GM12872 (cell line): ENCODE measurements at regions not wholly inside any gene's neighbourhood (a gene's known extent, or its start where the extent isn't known, plus 50 kb on each side); places are given as distances from the start of the nearest gene placed in this dataset.

Source experiments
- TF ChIP-seq, protein P1 (sequence below): IDR thresholded peaks from 3 replicates; pipeline ENCODE4 v1.5.1; 2011; ENCODE audit warnings: low read depth, mild to moderate bottlenecking, low read length, moderate library complexity; ENCODE audit not compliant: insufficient read depth

DNA sequence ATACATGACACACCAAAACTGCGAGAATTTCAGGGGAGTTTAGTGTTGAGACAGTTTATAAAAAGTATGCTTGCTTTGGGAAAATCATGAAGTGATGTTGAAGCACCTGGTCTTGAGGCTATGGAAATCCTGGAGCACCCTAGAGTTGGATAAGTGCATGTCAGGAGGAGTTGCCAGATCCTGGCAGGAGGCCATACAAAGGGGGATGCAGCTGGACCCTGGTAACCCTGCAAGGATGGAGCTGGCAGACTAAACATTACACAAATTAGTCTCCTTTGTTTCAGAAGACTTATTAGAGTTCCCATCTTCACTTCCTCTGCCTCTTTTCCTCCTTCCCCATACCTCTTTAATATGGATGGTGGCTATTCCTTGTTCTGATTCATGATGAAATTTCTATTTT, 907.0 kb downstream of the BCL11B start:
- TF ChIP-seq, protein P1, sequence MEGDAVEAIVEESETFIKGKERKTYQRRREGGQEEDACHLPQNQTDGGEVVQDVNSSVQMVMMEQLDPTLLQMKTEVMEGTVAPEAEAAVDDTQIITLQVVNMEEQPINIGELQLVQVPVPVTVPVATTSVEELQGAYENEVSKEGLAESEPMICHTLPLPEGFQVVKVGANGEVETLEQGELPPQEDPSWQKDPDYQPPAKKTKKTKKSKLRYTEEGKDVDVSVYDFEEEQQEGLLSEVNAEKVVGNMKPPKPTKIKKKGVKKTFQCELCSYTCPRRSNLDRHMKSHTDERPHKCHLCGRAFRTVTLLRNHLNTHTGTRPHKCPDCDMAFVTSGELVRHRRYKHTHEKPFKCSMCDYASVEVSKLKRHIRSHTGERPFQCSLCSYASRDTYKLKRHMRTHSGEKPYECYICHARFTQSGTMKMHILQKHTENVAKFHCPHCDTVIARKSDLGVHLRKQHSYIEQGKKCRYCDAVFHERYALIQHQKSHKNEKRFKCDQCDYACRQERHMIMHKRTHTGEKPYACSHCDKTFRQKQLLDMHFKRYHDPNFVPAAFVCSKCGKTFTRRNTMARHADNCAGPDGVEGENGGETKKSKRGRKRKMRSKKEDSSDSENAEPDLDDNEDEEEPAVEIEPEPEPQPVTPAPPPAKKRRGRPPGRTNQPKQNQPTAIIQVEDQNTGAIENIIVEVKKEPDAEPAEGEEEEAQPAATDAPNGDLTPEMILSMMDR, result no peak

DNA sequence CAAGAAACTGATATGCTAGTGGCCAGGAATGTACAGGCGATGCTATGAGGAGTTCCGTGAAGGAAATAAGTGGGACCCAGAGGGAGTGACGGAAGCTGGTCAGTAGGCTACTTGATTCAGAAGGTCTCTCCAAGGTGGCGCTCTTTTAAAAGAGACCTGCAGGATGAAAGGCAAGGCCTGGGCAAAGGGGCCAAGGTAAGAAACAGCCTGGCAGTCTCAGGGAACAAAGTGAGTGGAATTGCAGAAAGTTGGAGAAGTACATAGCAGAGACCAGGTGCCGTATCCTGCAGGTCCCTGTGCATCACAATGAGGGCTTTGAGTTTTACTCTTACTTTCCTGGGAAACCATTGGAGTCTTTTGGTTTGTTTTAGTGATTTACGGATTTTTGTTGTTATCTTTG, 905.6 kb downstream of the BCL11B start:
- TF ChIP-seq, protein P1, result no peak

DNA sequence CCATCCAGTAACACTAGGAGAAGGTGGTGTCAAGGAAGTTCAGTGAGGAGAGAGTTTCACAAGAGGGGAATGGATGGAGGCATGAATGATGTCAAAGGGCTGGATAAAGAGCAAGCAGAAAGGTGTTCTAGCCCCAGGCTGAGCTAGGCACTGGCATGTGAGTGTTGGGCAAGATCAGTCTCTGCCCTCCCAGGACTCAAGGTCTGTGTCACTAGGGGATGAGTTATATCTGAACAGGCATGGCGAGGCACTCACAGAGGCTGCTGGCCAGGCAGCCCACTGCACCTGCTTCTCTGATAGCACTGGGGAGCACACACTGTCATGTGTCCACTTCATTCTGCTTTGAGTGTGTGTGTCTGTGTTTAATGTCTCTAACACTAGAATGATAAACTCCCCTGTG, 903.8 kb downstream of the BCL11B start:
- TF ChIP-seq, protein P1, result no peak

DNA sequence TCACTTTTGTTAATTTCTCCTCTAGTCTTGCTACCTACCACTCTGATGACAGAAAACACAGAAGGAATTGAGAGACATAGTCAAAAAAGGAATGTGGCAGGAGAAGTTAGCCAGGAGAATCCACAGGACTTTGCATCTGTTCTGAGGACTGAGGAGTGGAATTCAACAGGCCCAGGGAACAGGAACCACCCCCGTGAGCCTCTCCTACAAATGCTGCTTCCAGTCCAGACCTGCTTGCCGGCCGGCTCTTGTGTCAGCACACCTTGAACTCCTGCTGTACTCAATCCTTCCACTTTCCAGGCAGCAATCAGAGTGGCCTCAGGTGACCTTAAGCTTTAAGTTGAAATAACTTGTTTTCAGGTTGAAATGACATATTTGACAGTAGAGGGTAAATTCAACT, 903.1 kb downstream of the BCL11B start:
- TF ChIP-seq, protein P1, result no peak

DNA sequence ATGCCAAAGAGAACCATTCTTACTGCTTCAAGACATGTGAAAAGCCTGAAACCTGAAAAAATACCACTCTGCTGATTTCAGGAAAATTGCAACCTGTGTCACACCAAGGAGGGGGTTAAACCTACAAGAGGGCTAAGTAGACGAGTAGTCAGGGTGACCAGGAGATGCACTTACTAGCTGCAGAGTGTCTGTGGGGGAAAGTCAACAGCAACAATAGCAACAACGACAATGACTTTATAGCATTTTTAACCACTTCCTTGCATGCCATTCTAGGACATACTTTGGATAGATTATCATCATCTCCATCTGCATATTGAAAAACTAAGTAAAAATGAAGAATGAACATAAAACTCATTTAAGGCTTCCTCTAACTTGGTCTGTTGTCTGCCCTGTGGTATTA, 902.7 kb downstream of the BCL11B start:
- TF ChIP-seq, protein P1, result no peak

DNA sequence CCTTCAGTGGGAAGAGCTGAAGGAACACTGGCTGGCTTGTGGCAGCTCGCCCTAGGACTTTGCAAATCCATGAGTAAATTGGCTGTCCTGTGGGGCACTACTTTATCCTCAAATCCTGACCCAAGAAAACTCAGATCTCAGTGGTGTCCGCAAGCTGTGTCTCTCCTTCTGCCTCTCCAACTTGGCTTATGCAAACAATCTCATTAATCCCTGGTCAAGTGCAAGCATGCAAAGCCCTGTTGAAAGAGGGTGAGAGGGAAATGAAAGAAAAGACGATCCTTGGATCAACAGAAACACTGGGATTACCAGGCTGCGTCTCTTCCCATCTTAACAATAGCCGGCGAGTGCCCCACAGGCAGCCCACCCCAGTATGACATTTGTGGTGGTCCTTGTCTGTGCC, 901.6 kb downstream of the BCL11B start:
- TF ChIP-seq, protein P1, result no peak

DNA sequence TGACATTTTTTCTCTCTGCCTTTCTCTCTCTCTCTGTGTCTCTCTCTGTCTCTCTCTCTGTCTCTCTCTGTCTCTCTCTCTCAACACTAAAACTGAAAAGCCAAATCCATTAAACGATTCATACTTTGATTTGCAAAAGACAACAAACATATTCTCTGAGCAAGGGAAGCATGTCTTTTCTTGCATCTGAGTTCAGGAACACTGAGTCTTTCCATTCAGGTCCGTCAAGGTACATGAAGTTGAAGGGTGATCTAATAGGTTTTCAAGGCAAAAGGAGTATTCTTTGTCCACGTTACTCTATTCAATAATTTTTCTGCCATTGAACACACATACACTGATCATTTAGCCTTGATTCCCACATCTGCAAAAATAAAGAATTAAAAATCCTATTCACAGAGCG, 900.9 kb downstream of the BCL11B start:
- TF ChIP-seq, protein P1, result no peak

DNA sequence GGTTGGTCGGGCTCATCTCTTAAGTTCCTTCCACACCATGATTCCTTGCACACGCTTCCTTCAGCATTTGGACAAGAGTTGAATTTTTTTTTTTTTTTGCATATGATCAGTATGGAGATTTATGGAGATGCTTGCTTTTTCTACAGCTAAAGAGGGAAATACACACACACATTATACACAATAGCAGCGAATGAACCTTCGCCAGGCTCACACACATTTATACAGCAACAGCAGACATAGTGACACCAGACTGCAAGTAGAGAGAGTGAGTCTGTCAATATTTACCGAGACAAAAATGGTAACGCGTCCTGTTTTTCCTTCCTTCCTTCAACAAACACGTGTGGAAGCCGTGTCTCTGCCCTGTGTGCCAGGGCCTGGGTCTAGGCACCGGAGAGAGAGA, 897.9 kb downstream of the BCL11B start:
- TF ChIP-seq, protein P1, result no peak
